Stimulated activated CD4-positive, alpha-beta T cell treated with anti-CD3 and anti-CD28 coated beads, Interleukin-1b, Interleukin-23, amount 100 ng/mL, for 24 hours (primary cell): ENCODE measurements at regions not wholly inside any gene's neighbourhood (a gene's known extent, or its start where the extent isn't known, plus 50 kb on each side); places are given as distances from the start of the nearest gene placed in this dataset.
"Not testable (repeated sequence)": the region's sequence is repeated elsewhere in the genome, so short reads cannot be mapped to it uniquely, and the experiment has no call there.

Source experiments
- DNase-seq, 4 experiments: peaks; one replicate each; pipeline ENCODE4 v3.0.0-alpha.2; 2020; ENCODE audit warnings: low read depth in 4 of 4, low spot score in 1 of 4

- DNase-seq = no peak
Measured at GRCh38 chr10:23869548-23869947, 339.4 kb upstream of the KIAA1217 start.

- no peak for DNase-seq
Measured at GRCh38 chr10:23869996-23870395, 338.9 kb upstream of the KIAA1217 start.

GRCh38 chr10:23870651-23871610 is 338.0 kb upstream of the KIAA1217 start:
- DNase-seq = no peak

GRCh38 chr10:23872290-23872689 is 336.6 kb upstream of the KIAA1217 start:
- no peak for DNase-seq

GRCh38 chr10:23877791-23878320 is 331.1 kb upstream of the KIAA1217 start:
- DNase-seq = no peak

- no peak for DNase-seq
Measured at GRCh38 chr10:23884670-23885069, 324.3 kb upstream of the KIAA1217 start.

- DNase-seq = no peak
Measured at GRCh38 chr10:23885853-23886252, 323.1 kb upstream of the KIAA1217 start.

- no peak for DNase-seq
Measured at GRCh38 chr10:23886355-23886754, 322.6 kb upstream of the KIAA1217 start.

GRCh38 chr10:23891301-23891700 is 317.6 kb upstream of the KIAA1217 start:
- DNase-seq = no peak

- DNase-seq = no peak
Measured at GRCh38 chr10:23892296-23892695, 316.6 kb upstream of the KIAA1217 start.

GRCh38 chr10:23897267-23897666 is 311.7 kb upstream of the KIAA1217 start:
- DNase-seq = no peak

- no peak for DNase-seq
Measured at GRCh38 chr10:23897861-23898260, 311.1 kb upstream of the KIAA1217 start.

GRCh38 chr10:23899166-23899565 is 309.8 kb upstream of the KIAA1217 start:
- no peak for DNase-seq

GRCh38 chr10:23910291-23910690 is 298.6 kb upstream of the KIAA1217 start:
- no peak for DNase-seq

GRCh38 chr10:23912884-23913404 is 296.0 kb upstream of the KIAA1217 start:
- DNase-seq = no peak

- DNase-seq = no peak
Measured at GRCh38 chr10:23914641-23915040, 294.3 kb upstream of the KIAA1217 start.

GRCh38 chr10:23917251-23917840 is 291.6 kb upstream of the KIAA1217 start:
- DNase-seq = no peak

- no peak for DNase-seq
Measured at GRCh38 chr10:23918090-23918723, 290.7 kb upstream of the KIAA1217 start.

- DNase-seq = no peak
Measured at GRCh38 chr10:23918839-23919238, 290.1 kb upstream of the KIAA1217 start.

GRCh38 chr10:23927576-23928325 is 281.2 kb upstream of the KIAA1217 start:
- no peak for DNase-seq

GRCh38 chr10:23934023-23934422 is 274.9 kb upstream of the KIAA1217 start:
- not testable (repeated sequence) for DNase-seq
